Transverse colon (tissue), 4 donors: ENCODE measurements at regions not wholly inside any gene's neighbourhood (a gene's known extent, or its start where the extent isn't known, plus 50 kb on each side); places are given as distances from the start of the nearest gene placed in this dataset.

Experiments
- CTCF ChIP-seq, 5 experiments: fragments of 200-600 bp in 3 of 5; fragments of 450-650 bp in 2 of 5; sonication (generic) in 3 of 5; IDR thresholded peaks; 1 replicate in 2 of 5; 2 replicates in 3 of 5; pipeline ENCODE4 v1.5.1; 2016 to 2017; ENCODE audit warnings: antibody characterized with exemption in 5 of 5, inconsistent platforms in 3 of 5, mild to moderate bottlenecking in 2 of 5, moderate library complexity in 1 of 5
- EP300 ChIP-seq: sonication (generic); formaldehyde crosslinking; IDR thresholded peaks from one replicate; pipeline ENCODE4 v1.6.1; 2017; ENCODE audit warnings: antibody characterized with exemption, low read depth
- POLR2A ChIP-seq: fragments of 450-650 bp; IDR thresholded peaks from one replicate; pipeline ENCODE4 v1.6.1; 2016; ENCODE audit warnings: antibody characterized with exemption, mild to moderate bottlenecking, moderate library complexity
- POLR2AphosphoS5 ChIP-seq, 3 donors: sonication (generic); formaldehyde crosslinking; IDR thresholded peaks; one replicate each; pipeline ENCODE4 v1.6.1; 2016; ENCODE audit warnings: antibody characterized with exemption in 3 of 3

DNA sequence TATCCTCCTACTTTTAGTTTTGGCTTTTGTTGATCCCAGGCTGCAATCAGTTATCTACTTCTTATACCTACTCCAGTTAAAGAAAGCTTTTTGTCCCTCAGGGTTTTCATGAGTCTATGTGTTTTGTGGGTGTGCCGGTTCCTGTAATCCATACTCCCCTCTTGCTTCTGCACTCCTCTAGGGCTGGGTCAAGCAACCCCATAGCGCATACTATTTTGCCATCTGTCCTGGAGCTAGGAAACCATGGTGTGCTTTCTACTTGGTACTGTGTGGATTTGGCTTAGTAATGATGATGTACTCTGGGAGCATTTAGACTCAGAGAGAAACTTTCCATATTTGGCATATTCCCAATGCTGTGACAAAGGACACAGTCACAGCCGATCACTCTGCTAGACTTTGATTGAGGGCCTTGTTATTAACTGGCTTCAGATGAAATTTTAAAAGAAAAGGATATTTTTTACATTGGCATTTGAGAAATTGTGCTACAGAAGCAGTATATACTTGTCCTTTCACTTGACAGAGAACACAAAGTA lies 86.1 kb upstream of the GRXCR1 start:
- TF ChIP-seq CTCF (IDR thresholded peaks at IDR 0.05) = no peak
- TF ChIP-seq POLR2AphosphoS5 (IDR thresholded peaks at IDR 0.05) = no peak
- no peak for TF ChIP-seq POLR2A
- no peak for TF ChIP-seq EP300
